ENCODE measurements at regions not wholly inside any gene's neighbourhood (a gene's known extent, or its start where the extent isn't known, plus 50 kb on each side); places are given as distances from the start of the nearest gene placed in this dataset.
"Not testable (repeated sequence)": the region's sequence is repeated elsewhere in the genome, so short reads cannot be mapped to it uniquely, and the experiment has no call there.

- no peak for DNase-seq (ENCODE audit: low read depth)
Measured at GRCh38 chr7:106562711-106563366, 98.1 kb downstream of the CCDC71L start.

- DNase-seq (ENCODE audit: low read depth) = no peak
Measured at GRCh38 chr7:106561666-106562411, 99.1 kb downstream of the CCDC71L start.

GRCh38 chr7:106561151-106561550 lies 99.8 kb downstream of the CCDC71L start:
- no peak for DNase-seq (ENCODE audit: low read depth)

GRCh38 chr7:106560482-106560881 lies 100.5 kb downstream of the CCDC71L start:
- DNase-seq (ENCODE audit: low read depth) = no peak

GRCh38 chr7:106556244-106556643 lies 104.7 kb downstream of the CCDC71L start:
- DNase-seq (ENCODE audit: low read depth) = not testable (repeated sequence)

GRCh38 chr7:106554623-106555022 lies 106.3 kb downstream of the CCDC71L start:
- not testable (repeated sequence) for DNase-seq (ENCODE audit: low read depth)

GRCh38 chr7:106553446-106553836 lies 107.5 kb downstream of the CCDC71L start:
- no peak for DNase-seq (ENCODE audit: low read depth)

- DNase-seq (ENCODE audit: low read depth) = peak; percentile 25
Measured at GRCh38 chr7:106552645-106553445, 108.1 kb downstream of the CCDC71L start.

- no peak for DNase-seq (ENCODE audit: low read depth)
Measured at GRCh38 chr7:106551936-106552335, 109.0 kb downstream of the CCDC71L start.

GRCh38 chr7:106548491-106548890 lies 112.5 kb downstream of the CCDC71L start:
- no peak for DNase-seq (ENCODE audit: low read depth)

GRCh38 chr7:106545275-106545674 lies 115.7 kb downstream of the CCDC71L start:
- DNase-seq (ENCODE audit: low read depth) = no peak

- DNase-seq (ENCODE audit: low read depth) = no peak
Measured at GRCh38 chr7:106543221-106543757, 117.7 kb downstream of the CCDC71L start.

GRCh38 chr7:106542550-106543220 lies 118.3 kb downstream of the CCDC71L start:
- peak; percentile 92 for DNase-seq (ENCODE audit: low read depth)

GRCh38 chr7:106538638-106539037 lies 122.3 kb downstream of the CCDC71L start:
- peak; percentile 76 for DNase-seq (ENCODE audit: low read depth)

GRCh38 chr7:106537119-106537518 lies 123.8 kb downstream of the CCDC71L start:
- DNase-seq (ENCODE audit: low read depth) = no peak

- DNase-seq (ENCODE audit: low read depth) = no peak
Measured at GRCh38 chr7:106536079-106536478, 124.9 kb downstream of the CCDC71L start.

- peak; percentile 80 for DNase-seq (ENCODE audit: low read depth)
Measured at GRCh38 chr7:106535234-106535932, 125.6 kb downstream of the CCDC71L start.

GRCh38 chr7:106534271-106534846 lies 126.6 kb downstream of the CCDC71L start:
- peak; percentile 8 for DNase-seq (ENCODE audit: low read depth)

GRCh38 chr7:106530183-106530582 lies 130.8 kb downstream of the CCDC71L start:
- DNase-seq (ENCODE audit: low read depth) = peak; percentile 15

GRCh38 chr7:106526617-106527016 lies 134.3 kb downstream of the CCDC71L start:
- DNase-seq (ENCODE audit: low read depth) = not testable (repeated sequence)

GRCh38 chr7:106524690-106525059 lies 136.3 kb downstream of the CCDC71L start:
- no peak for DNase-seq (ENCODE audit: low read depth)

Measured in EH (cell line).